Tibial nerve (tissue), 4 donors: ENCODE measurements at regions not wholly inside any gene's neighbourhood (a gene's known extent, or its start where the extent isn't known, plus 50 kb on each side); places are given as distances from the start of the nearest gene placed in this dataset.

Experiments used
- EP300 ChIP-seq, 2 donors: sonication (generic); formaldehyde crosslinking; IDR thresholded peaks; one replicate each; pipeline ENCODE4 v1.6.1; 2017; ENCODE audit warnings: antibody characterized with exemption in 2 of 2, mild to moderate bottlenecking in 1 of 2
- POLR2A ChIP-seq, 2 donors: fragments of 450-650 bp; IDR thresholded peaks; one replicate each; pipeline ENCODE4 v1.6.1; 2017; ENCODE audit warnings: antibody characterized with exemption in 2 of 2, mild to moderate bottlenecking in 2 of 2, moderate library complexity in 2 of 2
- TF ChIP-seq, protein P1 (sequence below), 5 experiments: fragments of 200-600 bp in 3 of 5; fragments of 450-650 bp in 2 of 5; sonication (generic) in 3 of 5; IDR thresholded peaks; one replicate each; pipeline ENCODE4 v1.5.1; 2016 to 2019; ENCODE audit warnings: antibody characterized with exemption in 5 of 5, mild to moderate bottlenecking in 3 of 5, moderate library complexity in 2 of 5

DNA sequence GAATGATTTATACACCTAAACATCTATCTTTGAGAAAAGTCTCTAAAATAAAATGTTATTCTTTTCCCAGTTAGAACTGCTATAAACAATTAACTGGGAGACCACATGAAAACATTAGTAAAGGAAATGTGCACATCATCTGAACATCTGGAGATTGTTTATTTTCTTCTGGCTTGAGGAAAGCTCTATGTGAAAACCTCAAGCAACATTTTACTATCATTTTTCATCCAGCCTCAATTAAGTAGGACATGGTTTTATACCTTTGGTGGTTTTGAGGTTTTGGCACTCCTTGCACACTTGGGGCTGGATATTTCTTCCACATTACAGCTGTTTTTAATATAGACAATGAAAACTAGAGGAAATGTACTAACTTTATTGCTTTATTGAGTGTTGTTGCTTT, 609.5 kb upstream of the SLC8A1 start:
- TF ChIP-seq, protein P1, sequence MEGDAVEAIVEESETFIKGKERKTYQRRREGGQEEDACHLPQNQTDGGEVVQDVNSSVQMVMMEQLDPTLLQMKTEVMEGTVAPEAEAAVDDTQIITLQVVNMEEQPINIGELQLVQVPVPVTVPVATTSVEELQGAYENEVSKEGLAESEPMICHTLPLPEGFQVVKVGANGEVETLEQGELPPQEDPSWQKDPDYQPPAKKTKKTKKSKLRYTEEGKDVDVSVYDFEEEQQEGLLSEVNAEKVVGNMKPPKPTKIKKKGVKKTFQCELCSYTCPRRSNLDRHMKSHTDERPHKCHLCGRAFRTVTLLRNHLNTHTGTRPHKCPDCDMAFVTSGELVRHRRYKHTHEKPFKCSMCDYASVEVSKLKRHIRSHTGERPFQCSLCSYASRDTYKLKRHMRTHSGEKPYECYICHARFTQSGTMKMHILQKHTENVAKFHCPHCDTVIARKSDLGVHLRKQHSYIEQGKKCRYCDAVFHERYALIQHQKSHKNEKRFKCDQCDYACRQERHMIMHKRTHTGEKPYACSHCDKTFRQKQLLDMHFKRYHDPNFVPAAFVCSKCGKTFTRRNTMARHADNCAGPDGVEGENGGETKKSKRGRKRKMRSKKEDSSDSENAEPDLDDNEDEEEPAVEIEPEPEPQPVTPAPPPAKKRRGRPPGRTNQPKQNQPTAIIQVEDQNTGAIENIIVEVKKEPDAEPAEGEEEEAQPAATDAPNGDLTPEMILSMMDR (IDR thresholded peaks at IDR 0.05), result no peak
- TF ChIP-seq EP300 (IDR thresholded peaks at IDR 0.05) (peak in 1 of 2 donors; percentile 51), POLR2A (IDR thresholded peaks at IDR 0.05) (no peak)
